ENCODE measurements at regions not wholly inside any gene's neighbourhood (a gene's known extent, or its start where the extent isn't known, plus 50 kb on each side); places are given as distances from the start of the nearest gene placed in this dataset.

GRCh38 chr18:26703170-26703930 lies 155.0 kb upstream of the KCTD1 start:
- TF ChIP-seq ZNF8 (CRISPR knock-in tag; IDR thresholded peaks at IDR 0.05) (no peak), POU6F1 (CRISPR knock-in tag; IDR thresholded peaks at IDR 0.05; ENCODE audit: borderline replicate concordance, low read depth) (no peak), CSDC2 (CRISPR knock-in tag; IDR thresholded peaks at IDR 0.05) (no peak), CREB5 (CRISPR knock-in tag; IDR thresholded peaks at IDR 0.05; ENCODE audit: low read depth) (no peak), SNAI2 (CRISPR knock-in tag; IDR thresholded peaks at IDR 0.05) (no peak), ARNTL (CRISPR knock-in tag; IDR thresholded peaks at IDR 0.05; ENCODE audit: borderline replicate concordance, low read depth) (no peak)
- ATAC-seq: no peak

GRCh38 chr18:26702086-26702485 lies 153.7 kb upstream of the KCTD1 start:
- no peak for ATAC-seq
- TF ChIP-seq GLIS3 (CRISPR knock-in tag; IDR thresholded peaks at IDR 0.05): no peak
- TF ChIP-seq CSDC2 (CRISPR knock-in tag; IDR thresholded peaks at IDR 0.05): no peak
- TF ChIP-seq RARB (CRISPR knock-in tag; IDR thresholded peaks at IDR 0.05): no peak
- TF ChIP-seq TOX (CRISPR knock-in tag; IDR thresholded peaks at IDR 0.05; ENCODE audit: borderline replicate concordance): no peak
- TF ChIP-seq TCF4 (CRISPR knock-in tag; IDR thresholded peaks at IDR 0.05; ENCODE audit: borderline replicate concordance): no peak
- no peak for TF ChIP-seq SNAI2 (CRISPR knock-in tag; IDR thresholded peaks at IDR 0.05)
- no peak for TF ChIP-seq ESRRG (CRISPR knock-in tag; IDR thresholded peaks at IDR 0.05)
- TF ChIP-seq ZFP30 (CRISPR knock-in tag; IDR thresholded peaks at IDR 0.05): no peak
- no peak for TF ChIP-seq CREB5 (CRISPR knock-in tag; IDR thresholded peaks at IDR 0.05; ENCODE audit: low read depth)
- no peak for TF ChIP-seq ZNF565 (CRISPR knock-in tag; conservative IDR thresholded peaks at IDR 0.05; ENCODE audit: low read depth)
- no peak for TF ChIP-seq BACH2 (CRISPR knock-in tag; IDR thresholded peaks at IDR 0.05; ENCODE audit: borderline replicate concordance)
- TF ChIP-seq PPARA (CRISPR knock-in tag; IDR thresholded peaks at IDR 0.05; ENCODE audit: borderline replicate concordance): no peak
- TF ChIP-seq ZNF8 (CRISPR knock-in tag; IDR thresholded peaks at IDR 0.05): no peak
- TF ChIP-seq OSR1 (CRISPR knock-in tag; IDR thresholded peaks at IDR 0.05): no peak

GRCh38 chr18:26700728-26701127 lies 152.4 kb upstream of the KCTD1 start:
- no peak for ATAC-seq
- TF ChIP-seq POU6F1 (CRISPR knock-in tag; IDR thresholded peaks at IDR 0.05; ENCODE audit: borderline replicate concordance, low read depth) (no peak), CSDC2 (CRISPR knock-in tag; IDR thresholded peaks at IDR 0.05) (no peak), ZNF565 (CRISPR knock-in tag; conservative IDR thresholded peaks at IDR 0.05; ENCODE audit: low read depth) (no peak), SNAI2 (CRISPR knock-in tag; IDR thresholded peaks at IDR 0.05) (no peak)

GRCh38 chr18:26700201-26700600 lies 151.8 kb upstream of the KCTD1 start:
- no peak for TF ChIP-seq ZC3H10 (CRISPR knock-in tag; IDR thresholded peaks at IDR 0.05)
- no peak for TF ChIP-seq ARNTL (CRISPR knock-in tag; IDR thresholded peaks at IDR 0.05; ENCODE audit: borderline replicate concordance, low read depth)
- TF ChIP-seq CSDC2 (CRISPR knock-in tag; IDR thresholded peaks at IDR 0.05): no peak
- no peak for TF ChIP-seq POU6F1 (CRISPR knock-in tag; IDR thresholded peaks at IDR 0.05; ENCODE audit: borderline replicate concordance, low read depth)
- no peak for TF ChIP-seq RARB (CRISPR knock-in tag; IDR thresholded peaks at IDR 0.05)
- TF ChIP-seq PATZ1 (CRISPR knock-in tag; IDR thresholded peaks at IDR 0.05; ENCODE audit: borderline replicate concordance): no peak
- no peak for TF ChIP-seq CREB5 (CRISPR knock-in tag; IDR thresholded peaks at IDR 0.05; ENCODE audit: low read depth)
- no peak for TF ChIP-seq GLIS3 (CRISPR knock-in tag; IDR thresholded peaks at IDR 0.05)
- TF ChIP-seq ZNF565 (CRISPR knock-in tag; conservative IDR thresholded peaks at IDR 0.05; ENCODE audit: low read depth): no peak
- TF ChIP-seq BACH2 (CRISPR knock-in tag; IDR thresholded peaks at IDR 0.05; ENCODE audit: borderline replicate concordance): no peak
- TF ChIP-seq PPARA (CRISPR knock-in tag; IDR thresholded peaks at IDR 0.05; ENCODE audit: borderline replicate concordance): no peak
- no peak for ATAC-seq
